NCI-H446 (cell line): ENCODE measurements at regions not wholly inside any gene's neighbourhood (a gene's known extent, or its start where the extent isn't known, plus 50 kb on each side); places are given as distances from the start of the nearest gene placed in this dataset.

Source experiments
- DNase-seq, 2 experiments: peaks; one replicate each; lab custom pipeline; 2025; lab: John Stamatoyannopoulos, UW

DNA sequence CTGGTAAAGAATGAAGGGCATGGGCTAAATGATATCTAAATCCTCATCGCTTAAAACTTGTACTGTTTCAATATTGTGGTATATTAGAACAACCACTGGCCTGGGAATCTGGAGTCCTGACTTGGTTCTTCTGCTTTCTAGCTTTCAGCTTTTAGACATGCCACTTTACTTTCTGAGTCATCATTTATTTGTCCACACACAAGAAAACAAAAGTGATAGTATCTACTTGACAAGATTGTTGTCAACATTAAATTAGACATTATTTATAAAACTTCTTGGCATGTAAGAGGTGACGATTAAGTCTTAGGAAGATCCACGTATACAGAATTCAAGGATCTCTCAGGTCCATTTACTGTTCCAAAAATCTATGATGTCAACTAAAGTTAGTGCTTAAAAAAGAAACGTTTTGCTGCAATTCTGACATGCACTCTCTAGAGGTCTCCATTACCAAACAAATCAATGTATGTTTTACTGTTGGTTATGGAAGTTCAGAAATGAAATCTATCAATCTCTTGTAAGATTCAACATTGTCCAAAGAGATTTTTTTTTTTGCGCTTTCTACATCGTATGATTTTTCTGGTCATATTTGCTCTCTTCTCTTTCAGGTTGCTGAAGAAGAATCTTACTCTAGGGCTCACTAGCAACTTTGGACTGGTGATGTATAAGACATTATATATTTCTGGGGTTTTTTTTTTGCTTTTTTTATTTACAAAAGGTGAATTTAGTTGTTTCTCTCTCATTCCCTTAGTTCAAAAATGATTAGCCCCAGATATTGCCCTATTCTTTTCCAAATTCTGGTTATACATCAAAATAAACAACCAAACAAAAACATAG is 53.6 kb upstream of the DYNC1I1 start:
- peak in 1 of 2 experiments; percentile 19 for DNase-seq

DNA sequence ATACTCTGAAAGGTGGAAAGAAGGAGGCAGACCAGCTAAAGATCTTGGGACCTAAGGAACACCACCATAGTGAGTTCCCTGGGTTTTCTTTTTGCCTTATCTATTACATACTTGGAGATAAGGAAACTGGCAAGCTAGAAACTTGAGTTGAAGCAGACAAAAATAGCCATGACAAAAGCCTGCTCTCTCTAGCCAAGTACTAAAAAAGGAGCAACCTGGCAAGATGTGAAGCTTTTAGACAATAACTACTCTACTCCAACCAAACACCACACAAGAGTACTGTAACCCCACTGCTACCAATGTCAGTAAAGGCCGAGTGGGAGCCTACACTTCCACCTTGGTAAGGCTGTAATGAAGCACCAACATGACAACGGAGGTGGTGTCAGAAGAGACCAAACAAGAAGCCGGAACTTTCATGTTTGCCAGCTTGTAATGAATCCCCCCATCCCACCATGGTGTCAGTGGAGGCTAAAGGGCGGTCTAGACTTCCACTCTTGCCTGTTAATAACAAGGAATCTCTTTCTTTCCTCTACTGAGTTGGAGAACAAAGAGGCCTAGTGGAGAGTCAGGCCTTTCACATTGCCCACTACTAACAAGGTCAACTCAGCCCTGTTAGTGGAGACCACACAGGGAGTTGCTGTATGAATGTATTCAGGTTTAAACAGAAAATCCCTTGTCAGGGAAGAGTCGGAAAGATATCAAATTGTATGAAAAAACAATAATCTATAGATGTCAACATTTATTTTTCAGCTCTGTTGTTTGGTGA is 55.8 kb upstream of the DYNC1I1 start:
- DNase-seq: no peak

DNA sequence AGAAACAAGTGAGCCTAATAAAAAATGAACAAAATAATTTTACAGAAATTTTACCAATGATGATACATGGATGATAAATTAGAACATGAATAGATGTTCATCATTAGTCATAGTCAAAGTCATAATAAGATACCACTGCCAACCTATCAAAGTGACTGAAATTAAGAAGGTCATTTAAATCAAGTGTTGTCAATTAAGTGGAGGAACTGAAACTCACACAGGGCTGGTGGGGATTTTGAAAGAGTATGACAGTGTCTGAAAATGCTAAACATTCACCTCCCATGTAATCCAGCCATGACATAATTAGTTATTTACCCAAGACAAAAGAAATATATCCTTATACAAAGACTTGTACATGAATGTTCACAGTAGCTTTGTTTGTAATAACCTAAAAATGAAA is 57.1 kb upstream of the DYNC1I1 start:
- DNase-seq: no peak

DNA sequence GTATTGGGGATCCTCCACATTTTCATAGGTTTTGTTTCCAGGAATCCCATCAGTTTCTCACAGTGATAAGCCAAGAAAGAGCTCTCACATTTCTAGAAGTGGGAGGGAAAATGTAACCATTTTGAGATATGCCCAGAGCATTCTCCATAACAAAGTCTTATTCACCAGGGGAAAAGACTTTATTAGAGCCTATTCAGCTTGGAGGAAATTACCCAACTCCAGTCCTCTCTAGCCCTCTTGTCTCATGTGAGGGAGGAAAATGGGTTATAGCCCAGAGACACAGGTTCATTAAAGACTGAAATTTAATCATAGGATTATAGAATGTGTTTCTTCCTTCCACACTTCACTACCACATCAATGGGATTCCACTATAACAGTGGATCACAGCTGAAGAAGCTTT is 61.6 kb upstream of the DYNC1I1 start:
- no peak for DNase-seq

DNA sequence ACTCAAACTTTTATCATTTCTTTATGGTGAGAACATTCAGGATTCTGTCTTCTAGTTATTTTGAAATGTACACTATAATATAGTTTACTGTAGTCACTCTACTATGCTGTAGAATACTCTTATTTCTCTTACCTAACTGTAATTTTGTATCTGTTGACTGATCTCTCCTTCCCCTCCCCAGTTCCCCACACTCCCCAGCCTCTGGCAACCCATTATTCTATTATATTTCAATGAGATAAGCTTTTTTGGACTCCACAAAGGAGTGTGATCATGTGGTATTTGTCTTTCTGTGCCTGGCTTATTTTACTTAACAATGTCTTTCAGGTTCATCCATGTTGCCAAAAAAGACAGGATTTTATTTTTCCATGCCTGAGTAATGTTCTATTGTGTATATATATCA is 71.4 kb upstream of the DYNC1I1 start:
- DNase-seq: no peak

DNA sequence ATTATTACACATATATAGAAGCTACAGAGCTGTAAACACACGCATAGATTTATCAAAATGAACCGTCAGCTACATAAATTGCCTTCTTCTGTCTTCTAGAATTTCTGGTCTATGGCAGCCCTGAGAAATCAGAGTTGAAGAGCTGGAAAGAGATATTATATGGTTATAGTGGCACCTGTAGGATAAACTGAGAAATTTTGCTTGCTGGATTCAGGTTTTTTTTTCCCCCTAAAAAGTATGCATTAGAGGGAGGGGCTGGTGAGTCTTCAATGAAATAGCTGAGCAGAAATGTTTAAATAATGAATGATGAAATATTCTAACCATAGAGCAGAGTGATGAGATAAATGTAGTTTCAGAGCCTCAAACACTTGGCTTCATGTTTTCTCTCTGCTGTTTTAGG is 78.0 kb upstream of the DYNC1I1 start:
- no peak for DNase-seq

DNA sequence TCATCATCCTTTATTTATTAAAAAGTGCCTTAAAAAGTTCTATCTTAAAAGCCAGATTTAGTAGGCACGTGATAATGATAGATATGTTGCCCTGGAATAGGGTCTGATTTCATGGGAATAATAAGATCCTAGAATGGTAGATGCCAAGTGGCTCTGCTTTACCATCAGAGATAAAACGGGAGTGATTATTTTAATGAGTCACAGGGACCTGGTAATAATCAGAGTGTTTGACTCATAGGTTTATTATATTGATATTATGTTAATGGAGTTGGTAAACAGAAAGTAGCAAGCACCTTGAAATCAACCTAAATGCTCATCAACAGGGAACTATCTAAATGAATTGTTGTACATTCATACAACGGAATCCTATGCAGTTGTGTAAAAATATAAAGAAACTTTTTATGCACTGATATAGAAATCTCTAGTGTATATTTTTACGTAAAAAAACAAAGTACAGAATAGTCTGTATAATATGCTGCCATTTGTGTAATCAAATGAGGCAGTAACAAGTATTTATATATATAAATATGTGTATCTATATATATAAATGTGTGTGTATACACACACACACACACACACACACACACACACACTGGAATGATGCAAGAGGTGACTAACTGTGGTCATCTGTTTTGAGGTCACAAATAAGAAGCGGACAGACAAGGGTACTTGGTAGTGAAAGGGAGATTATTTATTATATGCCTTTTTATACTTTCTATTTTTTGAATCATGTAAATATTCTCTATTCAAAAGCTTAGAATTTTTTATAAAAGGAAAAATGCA is 78.6 kb upstream of the DYNC1I1 start:
- DNase-seq: no peak

DNA sequence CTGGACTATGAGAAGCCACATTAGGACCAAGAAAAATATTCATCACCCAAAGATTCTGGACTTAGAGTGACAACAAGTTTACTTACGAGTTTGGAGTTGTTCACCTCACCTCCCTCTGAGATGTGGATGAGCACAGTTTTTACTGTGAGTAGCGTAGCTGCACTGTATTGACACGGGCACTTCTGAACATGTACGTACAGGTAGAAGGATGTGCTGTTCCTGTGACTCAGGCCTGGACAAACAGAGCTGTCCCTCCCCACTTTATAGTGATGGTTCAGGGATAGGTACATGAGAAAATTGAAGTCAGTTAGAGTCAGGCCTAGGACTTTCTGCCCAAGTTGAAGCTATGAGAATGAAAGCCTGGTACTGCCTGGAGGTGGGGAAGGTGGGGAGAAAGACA is 80.9 kb upstream of the DYNC1I1 start:
- DNase-seq: no peak

DNA sequence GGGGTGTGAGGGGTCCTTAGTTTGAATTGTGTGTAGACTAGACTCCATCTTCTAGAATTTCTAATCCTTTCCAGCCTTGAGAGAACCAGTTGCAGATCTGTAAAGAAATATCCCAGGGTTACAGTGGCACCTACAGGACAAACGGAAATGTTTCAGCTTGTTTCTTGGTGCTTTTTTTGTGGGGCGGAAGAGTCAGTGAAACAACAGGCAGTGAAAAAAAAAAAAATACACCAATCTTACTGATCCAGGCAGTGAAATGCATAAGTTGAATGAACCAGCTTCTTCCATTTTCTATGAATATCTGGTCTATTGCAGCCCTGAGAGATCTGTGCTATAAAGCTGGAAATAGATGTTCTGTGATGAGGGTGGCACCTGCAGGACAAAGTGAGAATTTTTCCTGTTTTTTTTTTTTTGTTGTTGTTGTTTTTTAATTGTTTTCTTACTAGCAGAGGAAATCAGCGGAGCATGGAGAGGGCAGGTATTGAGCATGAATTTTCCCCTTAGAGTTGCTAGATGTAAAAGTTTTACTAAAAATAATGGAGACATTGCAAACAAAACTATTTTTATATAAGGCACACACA is 81.9 kb upstream of the DYNC1I1 start:
- peak in 1 of 2 experiments; percentile 31 for DNase-seq

DNA sequence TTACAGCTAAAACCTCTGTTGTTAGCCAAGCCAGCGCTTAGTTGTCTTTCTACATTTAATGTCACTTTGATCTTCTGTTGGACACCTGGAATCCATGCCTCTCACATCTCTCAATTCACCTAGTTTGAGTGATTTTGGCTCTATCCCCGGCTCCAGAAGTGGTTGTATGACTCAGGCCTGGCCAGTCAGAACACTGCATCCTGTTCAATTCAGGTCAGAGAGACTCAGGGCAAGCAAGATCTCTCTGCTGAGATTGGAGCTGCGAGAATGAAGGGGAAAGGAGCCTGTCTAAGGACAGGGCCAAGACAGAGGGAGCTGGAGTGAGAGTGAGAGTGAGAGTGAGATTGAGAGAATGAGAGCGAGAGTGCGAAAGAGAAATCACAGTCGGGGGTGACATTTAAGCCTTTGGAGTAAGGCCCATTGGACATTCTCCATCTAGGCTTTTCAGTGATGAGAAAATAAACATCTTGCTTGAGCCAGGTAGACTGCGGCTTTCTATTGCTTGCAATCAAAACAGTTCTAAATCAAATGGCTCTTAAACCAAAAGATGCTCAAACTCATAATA is 83.3 kb upstream of the DYNC1I1 start:
- peak in 1 of 2 experiments; percentile 24 for DNase-seq

DNA sequence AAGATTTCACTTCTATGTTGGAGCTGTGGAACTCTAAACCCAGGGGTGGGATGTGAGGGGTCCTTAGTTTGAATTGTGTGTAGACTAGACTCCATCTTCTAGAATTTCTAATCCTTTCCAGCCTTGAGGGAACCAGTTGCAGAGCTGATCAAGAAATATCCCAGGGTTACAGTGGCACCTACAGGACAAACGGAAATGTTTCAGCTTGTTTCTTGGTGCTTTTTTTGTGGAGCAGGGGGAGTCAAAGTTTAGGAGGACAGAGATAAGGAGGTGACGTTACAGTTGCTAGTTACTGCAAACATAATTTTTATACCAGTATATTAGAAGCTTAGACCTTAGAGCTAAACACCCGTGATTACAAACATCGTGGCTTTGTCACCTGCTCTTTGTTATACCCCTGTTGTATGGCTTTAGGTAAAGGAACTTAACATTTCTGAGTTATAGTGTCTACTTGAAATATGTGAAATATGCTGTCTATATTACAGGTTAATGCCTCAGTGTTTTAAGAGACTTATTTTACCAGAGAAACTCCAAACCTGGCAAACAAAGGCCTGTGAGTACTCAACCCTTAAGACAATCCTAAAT is 84.5 kb upstream of the DYNC1I1 start:
- peak in 1 of 2 experiments; percentile 6 for DNase-seq

DNA sequence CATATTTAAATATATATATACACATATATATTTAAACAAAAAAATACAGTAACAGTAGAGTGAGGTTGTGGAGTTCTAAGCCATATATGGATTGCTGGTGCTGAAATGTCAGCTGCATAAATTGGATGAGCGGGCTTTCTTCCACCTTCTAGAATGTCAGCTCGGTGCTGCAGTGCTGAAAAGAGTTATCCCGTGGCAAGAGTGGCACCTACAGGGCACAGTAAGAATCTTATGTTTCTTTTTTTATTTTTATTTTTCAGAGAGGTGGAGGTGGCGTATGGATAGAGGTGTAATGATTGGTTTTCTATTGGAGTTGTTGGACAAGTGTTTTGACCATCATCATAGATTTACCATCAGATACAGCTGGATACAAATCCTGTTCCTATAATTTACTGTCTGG is 86.2 kb upstream of the DYNC1I1 start:
- DNase-seq: peak in 1 of 2 experiments; percentile 39

DNA sequence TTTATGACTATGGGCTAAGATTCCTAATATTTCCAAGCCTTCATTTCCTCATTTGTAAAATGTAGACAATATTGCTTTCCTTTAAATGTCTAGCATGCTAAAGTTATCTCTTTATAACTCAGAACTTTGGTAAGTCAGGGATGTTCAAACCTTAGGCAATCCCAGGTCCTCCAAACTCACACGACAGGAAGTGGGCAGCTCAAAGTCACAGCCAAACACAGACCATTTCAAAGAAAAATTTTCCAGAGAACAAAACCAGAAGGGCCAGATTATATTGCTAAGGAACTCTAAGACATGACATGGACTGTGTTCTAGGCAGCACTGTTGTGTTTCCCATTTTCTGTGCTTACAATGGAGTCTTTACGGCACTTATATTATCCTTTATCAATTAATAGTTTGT is 87.8 kb upstream of the DYNC1I1 start:
- DNase-seq: no peak

DNA sequence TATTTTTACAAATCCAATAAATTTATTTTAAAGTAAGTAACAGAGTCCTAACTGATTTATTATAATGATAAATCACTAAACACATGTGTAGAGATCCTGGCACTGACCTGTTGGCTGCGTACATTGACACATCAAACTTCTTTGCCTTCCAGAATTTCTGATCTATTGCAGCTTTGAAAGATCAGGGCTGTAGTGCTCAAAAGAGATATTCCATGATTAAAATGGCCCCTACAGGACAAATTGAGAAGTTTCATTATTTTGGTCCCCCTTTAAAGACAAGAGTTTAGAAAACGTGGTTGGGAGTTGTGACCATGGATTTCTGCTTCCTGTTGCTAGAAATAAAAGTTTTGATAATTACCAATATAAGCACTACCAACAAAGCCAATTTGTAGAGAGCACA is 87.7 kb upstream of the PDK4 start:
- no peak for DNase-seq

DNA sequence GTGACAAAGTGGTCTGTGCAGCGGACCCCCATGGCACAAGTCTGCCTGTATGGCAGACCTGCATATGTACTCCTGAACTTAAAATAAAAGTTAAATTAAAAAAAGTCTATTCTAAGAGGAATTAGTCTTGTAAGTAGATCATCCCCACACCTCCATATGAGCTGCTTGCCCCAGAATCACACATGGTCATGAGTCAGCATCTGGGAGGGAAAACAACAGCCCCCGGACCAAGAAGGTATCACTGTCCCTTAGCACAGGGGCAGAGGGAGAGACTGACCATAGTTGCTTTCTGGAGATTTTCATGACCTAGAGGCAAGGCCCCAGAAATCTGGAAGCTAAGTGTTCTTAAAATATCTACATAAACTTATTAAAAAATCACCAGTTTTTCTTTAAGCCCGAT is 86.6 kb upstream of the PDK4 start:
- DNase-seq: no peak

DNA sequence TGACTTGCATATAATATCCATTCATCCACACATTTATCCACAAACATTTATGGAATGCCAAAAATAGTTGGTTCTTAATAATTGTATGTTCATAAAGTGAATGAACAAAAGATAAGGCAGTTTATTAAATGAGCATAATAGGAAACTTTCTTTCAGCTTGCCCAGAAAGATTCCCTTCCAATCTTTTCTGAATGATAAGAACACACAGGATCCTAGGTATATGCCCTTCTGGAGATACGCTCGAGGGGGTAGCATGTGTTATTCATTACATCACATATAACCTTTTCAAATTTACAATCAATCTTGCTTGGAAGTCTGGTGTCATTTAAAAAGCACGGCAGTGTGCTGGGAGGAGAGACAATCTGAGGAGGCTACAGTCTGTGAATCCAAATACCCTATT is 80.4 kb upstream of the PDK4 start:
- no peak for DNase-seq

DNA sequence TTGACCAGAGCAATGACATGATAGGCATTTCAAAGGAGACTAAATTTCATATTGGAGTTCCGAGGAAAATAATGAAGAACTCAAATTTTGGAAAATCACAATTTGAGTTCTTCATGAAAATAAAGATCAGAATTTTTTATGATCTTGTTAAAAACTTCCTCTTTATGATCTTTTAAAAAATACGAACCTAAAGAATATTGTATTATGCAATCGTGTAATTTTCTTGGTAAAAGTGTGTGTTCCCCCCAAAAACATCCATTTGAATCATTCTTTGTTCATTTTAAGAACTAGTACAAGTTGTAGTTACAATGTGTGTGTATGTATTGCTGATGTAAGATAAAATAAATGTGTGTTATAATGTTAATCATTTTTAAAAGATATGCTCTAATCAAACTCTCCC is 79.3 kb upstream of the PDK4 start:
- no peak for DNase-seq

DNA sequence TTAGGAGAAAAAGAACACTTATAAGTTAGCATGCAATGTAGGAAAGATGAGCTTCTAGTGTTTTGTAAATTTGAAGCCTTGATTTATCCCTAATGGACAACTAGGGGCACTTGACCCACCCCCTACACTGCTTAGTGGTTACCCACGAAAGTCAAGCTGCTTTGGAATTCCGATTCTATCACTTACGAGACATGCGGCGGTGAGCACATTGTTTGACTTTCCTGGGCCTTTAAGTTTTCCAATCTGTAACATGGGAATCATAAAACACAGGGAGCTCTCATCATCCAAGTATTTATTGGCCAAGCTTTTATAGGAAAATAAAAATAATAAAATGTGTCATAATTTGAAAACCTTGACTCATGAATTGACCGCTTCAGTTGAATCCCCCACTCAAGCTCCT is 78.7 kb upstream of the PDK4 start:
- no peak for DNase-seq

DNA sequence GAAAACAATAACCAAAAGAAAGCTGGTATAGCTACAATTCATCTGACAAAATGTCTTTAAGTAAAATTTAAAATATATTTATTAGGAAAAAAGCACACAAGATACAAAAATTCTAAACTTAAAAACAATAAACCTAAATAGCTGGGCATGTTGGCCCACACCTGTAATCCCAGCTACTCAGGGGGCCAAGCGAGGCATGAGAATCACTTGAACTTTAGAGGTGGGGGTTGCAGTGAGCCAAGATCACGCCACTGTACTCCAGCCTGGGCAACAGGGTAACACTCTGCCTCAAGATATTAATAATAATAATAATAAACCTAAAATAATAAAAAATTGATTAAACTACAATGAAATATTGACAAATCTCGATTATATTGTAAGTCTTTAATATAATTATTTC is 77.8 kb upstream of the PDK4 start:
- no peak for DNase-seq

DNA sequence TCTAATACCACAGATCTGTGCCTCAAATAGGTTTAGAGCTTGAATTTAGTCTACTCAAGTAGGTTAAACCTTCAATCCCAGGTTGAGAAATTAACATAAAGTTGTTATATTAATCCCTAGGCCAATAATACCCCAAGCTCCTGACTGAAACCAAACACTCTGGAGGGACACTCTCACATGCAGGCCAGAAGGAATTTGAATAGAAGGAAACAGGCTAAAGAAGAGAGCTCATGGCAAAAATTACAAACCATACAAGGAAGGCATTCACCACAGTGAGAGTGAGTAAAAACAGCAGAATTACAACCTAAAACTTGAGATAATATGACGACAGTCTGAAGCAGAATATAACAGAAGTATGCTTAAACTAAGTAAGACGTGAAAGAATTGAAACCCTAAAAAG is 76.1 kb upstream of the PDK4 start:
- DNase-seq: no peak

DNA sequence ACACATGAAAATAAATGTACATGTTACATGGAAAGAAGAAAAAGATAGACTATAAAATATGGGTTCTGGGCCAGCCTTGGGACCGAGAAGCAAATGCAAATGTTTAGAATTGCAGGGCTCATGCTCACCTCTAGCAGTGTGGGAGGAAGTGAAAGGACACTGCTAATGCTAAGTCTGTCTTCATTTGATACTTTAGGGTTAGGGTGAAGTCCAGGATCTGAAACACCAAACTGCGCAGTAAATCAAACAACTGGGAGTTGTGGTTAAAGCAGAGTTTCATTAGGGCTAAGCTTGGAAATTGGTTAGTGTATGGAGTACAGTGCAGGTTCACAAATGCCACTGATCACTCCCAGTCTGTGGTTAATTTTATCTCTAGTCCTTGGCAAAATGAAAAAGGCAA is 73.2 kb upstream of the PDK4 start:
- no peak for DNase-seq
